ENCODE measurements at regions not wholly inside any gene's neighbourhood (a gene's known extent, or its start where the extent isn't known, plus 50 kb on each side); places are given as distances from the start of the nearest gene placed in this dataset.

GRCh38 chr7:106774768-106775551, 90.1 kb upstream of the PIK3CG start:
- Histone ChIP-seq H3K27me3 (replicated peaks; ENCODE audit: control insufficient read depth, insufficient read depth, low read length) (no peaks in the 10 kb centered on the region), H3K4me3 (replicated peaks; ENCODE audit: low read depth, low read length) (no peak overlapping the region), H3K36me3 (ENCODE audit: control insufficient read depth, insufficient read depth, low read length) (no peaks in the 10 kb centered on the region)
- DNase-seq (ENCODE audit: extremely low read depth, insufficient read length), result no peak
- TF ChIP-seq CTCF (IDR thresholded peaks at IDR 0.05; ENCODE audit: insufficient read depth, low read length, poor library complexity, severe bottlenecking), result no peak

GRCh38 chr7:106775552-106775936, 89.5 kb upstream of the PIK3CG start:
- Histone ChIP-seq H3K27me3 (replicated peaks; ENCODE audit: control insufficient read depth, insufficient read depth, low read length) (no peaks in the 10 kb centered on the region), H3K36me3 (ENCODE audit: control insufficient read depth, insufficient read depth, low read length) (no peaks in the 10 kb centered on the region), H3K4me3 (replicated peaks; ENCODE audit: low read depth, low read length) (no peak overlapping the region)
- no peak for TF ChIP-seq CTCF (IDR thresholded peaks at IDR 0.05; ENCODE audit: insufficient read depth, low read length, poor library complexity, severe bottlenecking)
- DNase-seq (ENCODE audit: extremely low read depth, insufficient read length), result no peak

GRCh38 chr7:106775975-106776607, 89.0 kb upstream of the PIK3CG start:
- no peak for DNase-seq (ENCODE audit: extremely low read depth, insufficient read length)
- Histone ChIP-seq H3K4me3 (replicated peaks; ENCODE audit: low read depth, low read length) (no peak overlapping the region), H3K36me3 (ENCODE audit: control insufficient read depth, insufficient read depth, low read length) (no peaks in the 10 kb centered on the region), H3K27me3 (replicated peaks; ENCODE audit: control insufficient read depth, insufficient read depth, low read length) (no peaks in the 10 kb centered on the region)
- TF ChIP-seq CTCF (IDR thresholded peaks at IDR 0.05; ENCODE audit: insufficient read depth, low read length, poor library complexity, severe bottlenecking), result no peak

GRCh38 chr7:106776618-106777347, 88.3 kb upstream of the PIK3CG start:
- no peak for TF ChIP-seq CTCF (IDR thresholded peaks at IDR 0.05; ENCODE audit: insufficient read depth, low read length, poor library complexity, severe bottlenecking)
- Histone ChIP-seq H3K36me3 (ENCODE audit: control insufficient read depth, insufficient read depth, low read length) (no peaks in the 10 kb centered on the region), H3K4me3 (replicated peaks; ENCODE audit: low read depth, low read length) (no peak overlapping the region), H3K27me3 (replicated peaks; ENCODE audit: control insufficient read depth, insufficient read depth, low read length) (no peaks in the 10 kb centered on the region)
- DNase-seq (ENCODE audit: extremely low read depth, insufficient read length), result no peak

- TF ChIP-seq CTCF (IDR thresholded peaks at IDR 0.05; ENCODE audit: insufficient read depth, low read length, poor library complexity, severe bottlenecking), result no peak
- no peaks in the 10 kb centered on the region for H3K27me3 ChIP-seq (replicated peaks; ENCODE audit: control insufficient read depth, insufficient read depth, low read length)
- no peaks in the 10 kb centered on the region for H3K36me3 ChIP-seq (ENCODE audit: control insufficient read depth, insufficient read depth, low read length)
- H3K4me3 ChIP-seq (replicated peaks; ENCODE audit: low read depth, low read length), result no peak overlapping the region
- DNase-seq (ENCODE audit: extremely low read depth, insufficient read length), result no peak
Measured at GRCh38 chr7:106777674-106778299, 87.3 kb upstream of the PIK3CG start.

Data from GM06990 (cell line).